Activated CD4-positive, alpha-beta T cell treated with anti-CD3 and anti-CD28 coated beads for 36 hours (primary cell): ENCODE measurements at regions not wholly inside any gene's neighbourhood (a gene's known extent, or its start where the extent isn't known, plus 50 kb on each side); places are given as distances from the start of the nearest gene placed in this dataset.
"Not testable (repeated sequence)": the region's sequence is repeated elsewhere in the genome, so short reads cannot be mapped to it uniquely, and the experiment has no call there.

Source experiments
- ATAC-seq: fragments of 200-7000 bp; cut with Tn5 transposase; one replicate; pipeline ENCODE4 v1.10.0; 2021; ENCODE audit warnings: mild to moderate bottlenecking, moderate library complexity
- CTCF ChIA-PET: fragments of 350-600 bp; sonication (Branson Sonifier 250); formaldehyde crosslinking; loops from one replicate; lab custom pipeline; 2021; ENCODE audit warnings: antibody characterized with exemption; lab: Charles Lee
- POLR2A ChIA-PET: fragments of 350-600 bp; sonication (Branson Sonifier 250); formaldehyde crosslinking; loops from one replicate; lab custom pipeline; 2021; ENCODE audit warnings: antibody characterized with exemption, inconsistent platforms; lab: Charles Lee
- DNase-seq: peaks from one replicate; pipeline ENCODE4 v3.0.0-alpha.2; 2020
- H3K27ac Mint-ChIP-seq: one replicate; pipeline ENCODE4 v1.8.0; 2021; ENCODE audit warnings: mixed read lengths
- H3K27me3 Mint-ChIP-seq: one replicate; pipeline ENCODE4 v1.8.0; 2021; ENCODE audit warnings: mixed read lengths
- H3K36me3 Mint-ChIP-seq: one replicate; pipeline ENCODE4 v1.8.0; 2021; ENCODE audit warnings: low read depth, mixed read lengths
- H3K4me1 Mint-ChIP-seq: one replicate; pipeline ENCODE4 v1.8.0; 2021; ENCODE audit warnings: mixed read lengths
- H3K4me3 Mint-ChIP-seq: one replicate; pipeline ENCODE4 v1.8.0; 2021; ENCODE audit warnings: mild to moderate bottlenecking, moderate library complexity, mixed read lengths
- H3K9me3 Mint-ChIP-seq: one replicate; pipeline ENCODE4 v1.8.0; 2021; ENCODE audit warnings: low read depth, mixed read lengths
- intact Hi-C, 2 experiments: fragments of 100-400 bp; cut with DNase I in 1 of 2; cut with micrococcal nuclease in 1 of 2; formaldehyde crosslinking; loops; one replicate each; pipeline versions ENCODE4 v1.14.2 to v1.15.1; 2022 to 2024; cut with DNase I, micrococcal nuclease

DNA sequence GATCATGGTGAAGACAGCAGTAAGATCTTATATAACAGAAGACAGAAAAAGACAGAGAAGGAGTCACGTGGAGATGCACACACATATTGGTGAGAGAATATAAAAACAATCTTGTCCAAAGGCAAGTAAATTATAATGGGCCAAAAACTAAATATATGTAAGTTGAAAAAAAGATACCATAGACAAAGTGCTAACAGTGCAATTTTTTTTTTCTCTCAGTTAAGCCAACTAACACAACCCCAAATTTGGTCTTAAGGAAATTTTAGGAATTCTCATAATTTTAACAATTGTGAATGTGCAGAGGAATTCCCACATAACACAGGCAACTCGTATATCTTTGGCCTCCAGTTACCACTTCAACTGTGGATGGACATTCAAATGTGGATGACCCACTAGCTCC, 432.2 kb downstream of the SOX2 start:
- POLR2A ChIA-PET = no interaction called here

DNA sequence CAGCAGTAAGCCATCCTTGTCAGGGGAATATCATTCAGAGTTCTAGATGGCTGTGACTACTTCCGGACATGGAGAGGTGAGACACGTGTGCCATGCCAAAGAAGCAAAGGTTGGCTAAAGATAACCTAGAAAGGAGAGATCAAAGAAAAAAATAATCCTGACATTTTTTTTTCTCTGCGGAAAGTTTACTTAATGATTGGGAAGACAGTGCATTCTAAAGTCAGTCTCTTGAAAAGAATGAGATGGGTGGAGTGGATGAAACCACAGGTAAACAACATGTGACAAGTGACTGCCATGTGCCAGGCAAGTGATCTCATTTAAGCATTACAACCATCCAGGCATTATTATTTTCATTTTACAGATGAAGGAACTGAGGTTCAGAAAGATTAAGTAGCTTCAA, 436.6 kb downstream of the SOX2 start:
- DNase-seq (no peak), ATAC-seq (no peak)
- no peaks in the 10 kb centered on the region for H3K4me1 Mint-ChIP-seq
- no peaks in the 10 kb centered on the region for H3K36me3 Mint-ChIP-seq
- intact Hi-C loops = no loop called here
- H3K27me3 Mint-ChIP-seq = no peaks in the 10 kb centered on the region
- H3K4me3 Mint-ChIP-seq = no peak overlapping the region
- ChIA-PET CTCF (interaction anchor here (0.6 kb wide), 1 partner anchor 1004 kb away, joined by 6 read pairs; no protein-coding TSS in a partner anchor), POLR2A (no interaction called here)
- H3K9me3 Mint-ChIP-seq = peaks cover 16% of the 10 kb centered on the region
- H3K27ac Mint-ChIP-seq = no peak overlapping the region

More for the DNA sequence above, 432.2 kb downstream of the SOX2 start:
- no peak for ATAC-seq
- no peak for DNase-seq
- Mint-ChIP-seq H3K27me3 (no peaks in the 10 kb centered on the region), H3K36me3 (no peaks in the 10 kb centered on the region), H3K27ac (no peak overlapping the region), H3K4me3 (no peak overlapping the region), H3K9me3 (peaks cover 2% of the 10 kb centered on the region), H3K4me1 (no peaks in the 10 kb centered on the region)
- intact Hi-C loops = no loop called here
- CTCF ChIA-PET = no interaction called here

DNA sequence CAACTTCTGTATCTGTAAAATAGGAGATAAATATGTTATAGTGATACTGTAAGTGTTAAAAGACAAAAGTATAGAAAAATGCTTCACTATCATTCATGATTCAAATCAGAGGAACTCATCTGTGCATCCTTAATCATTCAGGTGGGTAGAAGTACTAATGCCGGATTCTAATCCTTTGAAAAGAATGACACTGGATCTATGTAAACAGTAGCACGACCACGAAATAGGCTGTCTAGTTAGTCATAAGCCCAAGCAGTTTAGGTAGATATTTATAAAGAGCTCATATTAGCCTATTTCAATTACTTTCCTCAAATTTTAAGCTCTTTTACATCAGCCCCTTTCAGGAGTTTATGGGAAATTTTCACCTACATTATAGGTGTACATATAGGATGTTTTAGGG, 437.9 kb downstream of the SOX2 start:
- Mint-ChIP-seq H3K36me3 (no peaks in the 10 kb centered on the region), H3K27me3 (no peaks in the 10 kb centered on the region), H3K9me3 (peaks cover 22% of the 10 kb centered on the region), H3K4me3 (no peak overlapping the region), H3K4me1 (no peaks in the 10 kb centered on the region), H3K27ac (no peak overlapping the region)
- no peak for DNase-seq
- ChIA-PET CTCF (no interaction called here), POLR2A (no interaction called here)
- intact Hi-C loops = no loop called here
- no peak for ATAC-seq

DNA sequence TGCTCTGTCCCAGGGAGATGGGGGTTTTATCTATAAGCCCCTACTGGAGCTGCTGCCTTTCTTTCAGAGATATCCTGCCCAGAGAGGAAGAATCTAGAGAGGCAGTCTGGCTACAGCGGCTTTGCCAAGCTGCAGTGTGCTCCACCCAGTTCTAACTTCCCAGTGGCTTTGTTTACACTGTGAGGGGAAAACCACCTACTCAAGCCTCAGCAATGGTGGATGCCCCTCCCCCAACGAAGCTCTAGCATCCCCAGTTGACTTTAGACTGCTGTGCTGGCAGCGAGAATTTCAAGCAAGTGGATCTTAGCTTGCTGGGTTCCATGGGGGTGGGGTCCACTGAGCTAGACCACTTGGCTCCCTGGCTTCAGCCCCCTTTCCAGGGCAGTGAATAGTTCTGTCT, 444.6 kb downstream of the SOX2 start:
- H3K36me3 Mint-ChIP-seq, H3K27me3 Mint-ChIP-seq, H3K27ac Mint-ChIP-seq, H3K4me3 Mint-ChIP-seq, CTCF ChIA-PET, H3K4me1 Mint-ChIP-seq, intact Hi-C loops, DNase-seq, POLR2A ChIA-PET, ATAC-seq: not testable (repeated sequence)
- H3K9me3 Mint-ChIP-seq = peaks cover 19% of the 10 kb centered on the region

DNA sequence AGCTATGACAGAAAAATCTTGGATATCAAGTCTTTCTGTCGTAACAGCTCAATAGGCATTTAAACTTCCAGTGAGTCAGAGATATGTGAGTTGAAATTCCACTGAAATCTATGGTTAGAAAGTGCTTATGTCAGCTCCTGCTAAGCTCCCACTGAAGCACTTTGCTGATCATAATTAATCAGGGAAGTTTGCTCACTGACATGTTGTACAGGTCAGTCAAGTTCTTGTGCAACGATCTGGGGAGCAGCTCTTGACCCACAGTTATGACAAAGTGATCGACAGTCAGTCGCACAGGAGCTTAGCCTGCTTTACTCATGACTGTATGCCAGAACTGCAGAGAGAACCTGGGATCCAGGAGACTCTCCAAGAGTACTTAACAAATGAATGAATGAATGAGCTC, 453.5 kb downstream of the SOX2 start:
- ATAC-seq (no peak), DNase-seq (no peak)
- Mint-ChIP-seq H3K9me3 (no peaks in the 10 kb centered on the region), H3K36me3 (no peaks in the 10 kb centered on the region), H3K4me1 (no peaks in the 10 kb centered on the region), H3K4me3 (no peak overlapping the region), H3K27me3 (no peaks in the 10 kb centered on the region), H3K27ac (no peak overlapping the region)
- intact Hi-C loops = no loop called here
- POLR2A ChIA-PET = no interaction called here
- CTCF ChIA-PET = no interaction called here

DNA sequence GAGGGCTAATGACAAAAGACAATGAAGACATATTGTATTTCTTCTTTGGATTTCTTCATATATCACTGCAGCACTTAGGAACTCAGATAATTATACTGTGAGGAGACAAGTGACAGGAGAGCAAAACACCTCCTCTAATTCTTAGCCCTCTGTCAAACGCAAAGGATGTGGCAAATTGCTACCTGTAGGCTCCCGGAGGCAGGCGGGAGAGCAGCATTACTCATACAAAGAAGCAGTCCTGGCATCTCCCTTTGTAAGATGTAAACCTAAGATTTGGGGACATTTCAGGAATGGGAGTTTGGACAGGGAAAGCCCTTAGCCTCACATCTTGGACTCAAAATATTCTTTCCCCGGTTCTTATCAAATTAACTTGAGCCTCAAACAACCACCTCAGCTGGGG, 460.8 kb downstream of the SOX2 start:
- intact Hi-C loops = no loop called here
- H3K36me3 Mint-ChIP-seq = no peaks in the 10 kb centered on the region
- no peaks in the 10 kb centered on the region for H3K9me3 Mint-ChIP-seq
- ChIA-PET POLR2A (no interaction called here), CTCF (no interaction called here)
- no peaks in the 10 kb centered on the region for H3K27me3 Mint-ChIP-seq
- no peak for ATAC-seq
- no peak for DNase-seq
- H3K4me1 Mint-ChIP-seq = no peaks in the 10 kb centered on the region
- H3K27ac Mint-ChIP-seq = no peak overlapping the region
- H3K4me3 Mint-ChIP-seq = no peak overlapping the region

DNA sequence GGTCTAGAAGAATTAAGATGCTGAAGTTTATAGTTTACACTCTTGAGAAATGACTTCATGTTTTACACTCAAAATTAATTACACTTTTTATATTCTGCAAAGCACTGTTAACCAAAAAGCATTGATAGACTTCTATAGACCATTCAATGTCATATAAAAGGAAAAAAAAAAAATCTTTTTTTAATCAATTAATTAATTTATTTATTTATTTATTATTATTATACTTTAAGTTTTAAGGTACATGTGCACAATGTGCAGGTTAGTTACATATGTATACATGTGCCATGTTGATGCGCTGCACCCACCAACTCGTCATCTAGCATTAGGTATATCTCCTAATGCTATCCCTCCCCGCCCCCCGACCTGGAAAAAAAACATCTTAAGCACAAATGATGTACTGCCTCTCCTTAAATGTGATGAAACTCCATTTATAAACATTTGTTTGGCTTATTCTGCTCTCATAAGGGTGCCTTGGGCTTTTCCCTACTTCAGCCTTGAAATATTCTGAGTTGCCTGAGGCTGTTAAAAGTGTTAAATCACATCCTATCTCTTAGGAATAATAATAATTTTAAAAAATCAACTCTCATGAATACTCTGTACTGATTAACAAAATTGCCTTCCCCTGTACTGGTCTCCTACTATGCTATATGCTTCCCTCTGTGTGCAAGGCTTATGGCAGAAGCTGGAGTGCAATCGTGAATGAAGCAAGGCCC, 466.9 kb downstream of the SOX2 start:
- no peak for DNase-seq
- Mint-ChIP-seq H3K4me3 (no peak overlapping the region), H3K4me1 (no peaks in the 10 kb centered on the region), H3K27me3 (no peaks in the 10 kb centered on the region), H3K27ac (no peak overlapping the region), H3K9me3 (no peaks in the 10 kb centered on the region), H3K36me3 (no peaks in the 10 kb centered on the region)
- no peak for ATAC-seq
- CTCF ChIA-PET = no interaction called here
- intact Hi-C loops = no loop called here
- POLR2A ChIA-PET = no interaction called here

DNA sequence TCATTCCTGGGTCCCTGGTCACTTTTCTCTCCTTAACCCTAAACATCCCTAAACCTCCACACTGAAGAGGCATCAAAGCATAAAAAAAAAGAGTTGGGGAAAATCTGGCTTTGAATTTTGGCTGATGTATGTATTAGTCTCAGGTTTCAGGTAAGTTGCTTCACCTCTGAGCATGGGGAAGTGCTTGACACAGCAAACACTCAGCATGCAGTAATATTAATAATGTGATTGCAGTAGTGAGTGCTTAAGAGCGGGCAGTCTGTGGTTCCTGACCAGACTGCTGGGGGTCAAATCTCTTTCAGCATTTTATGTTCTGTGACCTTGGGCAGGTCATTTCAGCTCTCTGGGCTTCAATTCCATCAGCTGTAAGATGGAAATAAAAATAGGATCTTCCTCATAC, 467.9 kb downstream of the SOX2 start:
- CTCF ChIA-PET = no interaction called here

DNA sequence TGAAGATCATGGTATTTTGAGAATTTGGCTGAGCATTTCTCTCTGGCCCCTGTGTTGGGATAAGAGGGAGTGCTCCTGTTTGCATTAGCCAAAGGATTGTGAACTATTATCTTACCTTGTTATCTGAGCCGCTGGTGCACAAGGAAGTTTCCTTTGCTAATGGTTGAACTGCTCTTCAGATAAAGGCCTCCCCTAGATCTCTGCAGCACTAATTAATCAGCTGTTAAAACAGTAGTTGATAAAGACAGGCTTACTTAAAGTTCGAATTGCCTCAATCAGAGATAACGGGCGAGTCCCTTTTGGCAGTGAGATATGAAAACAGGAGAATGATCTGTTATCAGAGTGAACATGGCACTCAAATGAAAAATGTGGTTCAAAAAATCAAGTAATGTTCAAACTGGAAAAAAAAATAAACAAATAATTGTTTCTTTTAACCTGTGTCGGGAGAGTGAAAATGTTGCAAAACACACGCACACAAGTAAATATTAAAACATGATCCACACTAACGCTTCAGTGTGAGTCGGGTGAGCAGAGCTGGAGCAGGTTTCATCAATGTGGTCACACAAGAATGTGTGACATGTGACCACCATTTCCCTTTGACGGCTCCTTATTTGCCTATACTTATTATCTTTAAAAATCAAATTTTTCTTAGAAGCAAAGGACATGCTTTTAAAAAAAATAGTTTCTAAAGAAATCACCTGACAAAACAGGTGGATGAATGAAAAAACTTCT, 469.1 kb downstream of the SOX2 start:
- POLR2A ChIA-PET = no interaction called here
- DNase-seq = no peak
- CTCF ChIA-PET = no interaction called here
- intact Hi-C loops = no loop called here
- ATAC-seq = no peak
- Mint-ChIP-seq H3K9me3 (no peaks in the 10 kb centered on the region), H3K36me3 (no peaks in the 10 kb centered on the region), H3K4me3 (no peak overlapping the region), H3K27ac (no peak overlapping the region), H3K27me3 (no peaks in the 10 kb centered on the region), H3K4me1 (no peaks in the 10 kb centered on the region)

More for the DNA sequence above, 467.9 kb downstream of the SOX2 start:
- POLR2A ChIA-PET = no interaction called here
- H3K9me3 Mint-ChIP-seq = no peaks in the 10 kb centered on the region
- DNase-seq (no peak), ATAC-seq (no peak)
- no peak overlapping the region for H3K4me3 Mint-ChIP-seq
- H3K27ac Mint-ChIP-seq = no peak overlapping the region
- H3K36me3 Mint-ChIP-seq = no peaks in the 10 kb centered on the region
- no peaks in the 10 kb centered on the region for H3K27me3 Mint-ChIP-seq
- no peaks in the 10 kb centered on the region for H3K4me1 Mint-ChIP-seq
- intact Hi-C loops = no loop called here

DNA sequence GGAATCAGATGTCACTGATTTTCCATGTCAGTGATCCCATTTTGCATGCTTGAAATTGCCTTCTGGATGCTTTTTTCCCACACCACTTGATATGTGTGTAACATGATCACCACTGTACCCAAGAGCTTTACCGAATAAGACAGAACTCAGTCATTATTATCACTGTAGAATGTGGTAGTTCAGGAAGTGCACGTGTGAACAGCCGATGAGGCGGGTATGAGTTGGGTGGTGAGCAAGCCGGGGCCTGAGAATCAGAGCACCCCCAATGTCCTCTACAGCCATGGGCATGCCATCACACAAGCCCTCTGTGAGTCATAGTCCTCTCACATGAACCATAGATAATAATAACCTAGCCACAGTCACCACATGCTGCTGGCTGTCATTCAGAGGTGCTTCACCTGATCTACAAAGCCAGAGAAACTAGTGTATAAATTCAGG, 470.8 kb downstream of the SOX2 start:
- intact Hi-C loops = no loop called here
- ChIA-PET POLR2A (no interaction called here), CTCF (no interaction called here)
- DNase-seq (no peak), ATAC-seq (no peak)
- H3K27ac Mint-ChIP-seq = no peak overlapping the region
- no peaks in the 10 kb centered on the region for H3K4me1 Mint-ChIP-seq
- H3K9me3 Mint-ChIP-seq = no peaks in the 10 kb centered on the region
- H3K4me3 Mint-ChIP-seq = no peak overlapping the region
- H3K36me3 Mint-ChIP-seq = no peaks in the 10 kb centered on the region
- no peaks in the 10 kb centered on the region for H3K27me3 Mint-ChIP-seq

DNA sequence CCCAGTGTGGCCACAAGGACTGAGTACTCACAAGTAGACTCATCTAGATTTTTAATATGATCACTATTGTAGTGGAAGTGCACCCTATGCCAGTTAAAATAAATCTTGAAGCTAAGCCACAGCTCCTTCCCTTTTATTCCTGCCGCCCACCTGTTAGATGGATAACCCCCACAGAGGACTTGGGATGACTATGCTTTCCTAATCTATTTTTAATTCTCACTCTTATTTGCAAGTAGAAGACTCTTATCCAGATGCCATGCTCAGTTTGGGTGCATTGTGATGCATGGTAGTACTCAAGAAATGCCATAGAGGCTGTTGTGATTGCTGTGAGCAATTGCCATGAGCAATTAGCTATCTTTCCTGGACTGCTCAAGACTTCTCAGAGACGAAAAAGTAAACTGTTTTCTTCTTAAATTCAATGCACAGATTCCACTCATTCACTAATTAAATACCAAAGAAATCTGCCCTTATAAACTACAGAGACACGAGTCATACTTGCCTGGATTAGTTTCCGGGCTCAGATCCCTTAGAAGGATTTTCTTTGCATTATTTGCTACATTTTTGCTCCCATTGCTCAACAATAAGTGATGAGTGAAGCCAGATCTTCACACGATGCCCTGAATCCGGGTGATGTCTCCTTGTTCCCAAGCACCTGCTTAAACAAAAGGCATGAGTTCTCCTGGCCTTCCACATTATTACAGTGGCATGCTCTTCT, 472.1 kb downstream of the SOX2 start:
- Mint-ChIP-seq H3K27me3 (no peaks in the 10 kb centered on the region), H3K4me1 (no peaks in the 10 kb centered on the region), H3K4me3 (no peak overlapping the region), H3K9me3 (peaks cover 1% of the 10 kb centered on the region), H3K27ac (no peak overlapping the region), H3K36me3 (no peaks in the 10 kb centered on the region)
- no peak for ATAC-seq
- ChIA-PET CTCF (no interaction called here), POLR2A (no interaction called here)
- no peak for DNase-seq
- intact Hi-C loops = no loop called here

DNA sequence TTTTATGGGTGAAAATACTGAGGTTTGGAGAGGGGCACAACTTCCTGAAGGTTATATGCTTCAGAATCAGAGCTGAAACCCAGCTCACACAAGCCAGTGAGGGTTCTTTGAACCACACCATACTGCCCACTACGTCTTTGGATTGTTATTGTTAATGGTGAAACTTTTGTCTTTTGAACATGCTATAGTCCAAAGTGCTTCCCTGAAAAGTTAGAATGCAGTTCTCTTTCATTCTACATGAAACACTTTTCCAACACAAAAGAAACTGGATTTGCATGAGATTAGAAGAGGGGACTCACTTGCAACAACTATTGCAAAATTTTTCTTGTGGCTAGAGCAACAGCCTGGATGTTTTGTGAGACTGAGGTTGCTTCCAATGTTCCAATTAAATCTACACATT, 473.6 kb downstream of the SOX2 start:
- H3K9me3 Mint-ChIP-seq = peaks cover 1% of the 10 kb centered on the region
- H3K4me1 Mint-ChIP-seq = no peaks in the 10 kb centered on the region
- H3K27me3 Mint-ChIP-seq = no peaks in the 10 kb centered on the region
- intact Hi-C loops = no loop called here
- ChIA-PET CTCF (no interaction called here), POLR2A (no interaction called here)
- DNase-seq = no peak
- no peak for ATAC-seq
- H3K4me3 Mint-ChIP-seq = no peak overlapping the region
- H3K27ac Mint-ChIP-seq = no peak overlapping the region
- no peaks in the 10 kb centered on the region for H3K36me3 Mint-ChIP-seq
